Ishikawa (cell line): ENCODE measurements at regions not wholly inside any gene's neighbourhood (a gene's known extent, or its start where the extent isn't known, plus 50 kb on each side); places are given as distances from the start of the nearest gene placed in this dataset.

ENCODE experiments used
- CREB1 ChIP-seq: IDR thresholded peaks from 2 replicates; pipeline ENCODE4 v1.6.1; 2012; ENCODE audit warnings: low read depth
- EP300 ChIP-seq: IDR thresholded peaks from 2 replicates; pipeline ENCODE4 v1.6.1; 2012; ENCODE audit warnings: borderline replicate concordance
- TAF1 ChIP-seq: IDR thresholded peaks from 2 replicates; pipeline ENCODE4 v1.6.1; 2012; ENCODE audit warnings: low read depth, mild to moderate bottlenecking
- ZBTB7A ChIP-seq: IDR thresholded peaks from 2 replicates; pipeline ENCODE4 v1.6.1; 2012; ENCODE audit warnings: low read depth

DNA sequence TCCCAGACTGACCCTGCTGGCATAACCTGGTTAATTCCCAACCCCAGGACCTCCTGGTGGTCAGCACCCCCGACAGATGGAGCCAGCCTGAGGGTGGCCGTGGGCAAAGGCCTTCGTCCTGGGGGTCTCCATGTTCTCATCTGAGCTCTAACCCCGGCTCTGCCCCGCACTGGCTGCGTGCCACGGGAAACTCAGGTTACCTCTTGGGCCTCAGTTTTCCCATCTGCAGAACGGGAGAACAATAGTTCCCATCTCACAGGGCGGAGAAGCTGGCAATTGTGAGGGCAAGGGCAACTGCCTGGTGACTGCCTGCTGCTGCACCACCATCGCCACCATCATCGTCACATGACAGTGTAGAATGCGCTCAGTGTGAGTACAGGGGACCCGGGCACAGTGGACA, 77.9 kb downstream of the RFLNA start:
- TF ChIP-seq ZBTB7A (no peak), CREB1 (no peak), EP300 (no peak), TAF1 (no peak)
